Adrenal gland (tissue), 9 donors: ENCODE measurements at regions not wholly inside any gene's neighbourhood (a gene's known extent, or its start where the extent isn't known, plus 50 kb on each side); places are given as distances from the start of the nearest gene placed in this dataset.

Experiments used
- DNase-seq, 7 donors: peaks; one replicate each; pipeline ENCODE4 v3.0.0-alpha.2; 2019 to 2020
- H3K27ac ChIP-seq, 5 donors: fragments of 200-600 bp; sonication (generic) in 4 of 5; 1 replicate in 3 of 5; 2 replicates in 2 of 5; pipeline versions ENCODE4 v1.5.1 to v1.8.0; 2016 to 2020; ENCODE audit warnings: mild to moderate bottlenecking in 1 of 5
- H3K27me3 ChIP-seq: fragments of 200-600 bp; 2 replicates; pipeline ENCODE4 v1.8.0; 2021
- H3K36me3 ChIP-seq, 2 donors: fragments of 200-600 bp; replicated peaks in 1 of 2; 1 replicate in 1 of 2; 2 replicates in 1 of 2; pipeline versions ENCODE4 v1.5.1 to v1.8.0; 2018 to 2022
- H3K4me1 ChIP-seq, 2 donors: fragments of 200-600 bp; replicated peaks in 1 of 2; 1 replicate in 1 of 2; 2 replicates in 1 of 2; pipeline versions ENCODE4 v1.5.1 to v1.8.0; 2018 to 2021
- H3K4me3 ChIP-seq, 4 donors: fragments of 200-600 bp; sonication (generic) in 3 of 4; one replicate each; pipeline ENCODE4 v1.5.1; 2016 to 2018
- H3K9me3 ChIP-seq, 3 donors: fragments of 200-600 bp; sonication (generic) in 1 of 3; replicated peaks in 1 of 3; 1 replicate in 2 of 3; 2 replicates in 1 of 3; pipeline versions ENCODE4 v1.5.1 to v1.8.0; 2016 to 2021
- CTCF ChIP-seq, 6 experiments: fragments of 450-650 bp in 4 of 6; fragments of 200-600 bp in 2 of 6; sonication (generic) in 1 of 6; IDR thresholded peaks; 1 replicate in 5 of 6; 2 replicates in 1 of 6; pipeline versions ENCODE4 v1.5.1 to v1.8.0; 2016 to 2021; ENCODE audit warnings: antibody characterized with exemption in 6 of 6, mild to moderate bottlenecking in 2 of 6, moderate library complexity in 1 of 6
- POLR2A ChIP-seq, 2 donors: fragments of 450-650 bp; IDR thresholded peaks; one replicate each; pipeline ENCODE4 v1.6.1; 2017; ENCODE audit warnings: antibody characterized with exemption in 2 of 2, mild to moderate bottlenecking in 2 of 2, moderate library complexity in 1 of 2
- WGBS, 4 donors: extraction: QIAGEN DNeasy Blood & Tissue Kit in 2 of 4; methylation state at CpG; one replicate each; pipeline versions ENCODE4 v1.1.5 to v1.1.7; 2013 to 2017; 5-methylcytosine and 5-hydroxymethylcytosine counted together
- intact Hi-C, 2 donors: fragments of 100-400 bp; cut with DNase I; formaldehyde crosslinking; loops; one replicate each; pipeline versions ENCODE4 v1.14.1 to v1.15.0; 2022 to 2023
- donor health status: healthy with polysubstance abuse.
- donor health status: Bipolar disorder and iron deficiency.
- donor health status: DM: yes; HTN: yes; CAD: no.
- donor health status: DM: no; HTN: no; CAD: no.
- donor health status: DM: no; HTN: no; CAD: no.

- intact Hi-C loops: no loop called here
- H3K27ac ChIP-seq: no peak overlapping the region
- WGBS, 4 donors: 57 to 77% (median 63%) methylated on average over 1 of the region's 1 CpG
- TF ChIP-seq CTCF (IDR thresholded peaks at IDR 0.05) (no peak), POLR2A (IDR thresholded peaks at IDR 0.05) (no peak)
- no peaks in the 10 kb centered on the region for H3K9me3 ChIP-seq
- no peaks in the 10 kb centered on the region for H3K36me3 ChIP-seq
- DNase-seq: no peak
- H3K4me1 ChIP-seq: no peaks in the 10 kb centered on the region
- no peak overlapping the region for H3K4me3 ChIP-seq
- H3K27me3 ChIP-seq: no peaks in the 10 kb centered on the region
These were observed 781.4 kb downstream of the QKI start for GRCh38 chr6:164195942-164196281.

- no peaks in the 10 kb centered on the region for H3K9me3 ChIP-seq
- no peak overlapping the region for H3K27ac ChIP-seq
- DNase-seq: peak in 2 of 7 donors; percentile 7 to 22
- WGBS, 4 donors: 49 to 57% (median 53%) methylated on average over 6 of the region's 6 CpGs
- no peaks in the 10 kb centered on the region for H3K4me1 ChIP-seq
- intact Hi-C loops: no loop called here
- TF ChIP-seq CTCF (IDR thresholded peaks at IDR 0.05) (no peak), POLR2A (IDR thresholded peaks at IDR 0.05) (no peak)
- H3K4me3 ChIP-seq: no peak overlapping the region
- H3K27me3 ChIP-seq: no peaks in the 10 kb centered on the region
- H3K36me3 ChIP-seq: no peaks in the 10 kb centered on the region
These were observed 780.9 kb downstream of the QKI start for GRCh38 chr6:164195278-164195941.

- intact Hi-C loops: no loop called here
- TF ChIP-seq CTCF (IDR thresholded peaks at IDR 0.05): no peak
- TF ChIP-seq POLR2A (IDR thresholded peaks at IDR 0.05): no peak
- 70 to 87% (median 82%) methylated on average over 4 of the region's 4 CpGs for WGBS, 4 donors
- Histone ChIP-seq H3K27me3 (no peaks in the 10 kb centered on the region), H3K4me3 (no peak overlapping the region), H3K36me3 (no peaks in the 10 kb centered on the region), H3K9me3 (no peaks in the 10 kb centered on the region), H3K4me1 (no peaks in the 10 kb centered on the region), H3K27ac (no peak overlapping the region)
- DNase-seq: no peak
These were observed 774.3 kb downstream of the QKI start for GRCh38 chr6:164188861-164189260.

GRCh38 chr6:164185471-164185871 lies 771.0 kb downstream of the QKI start:
- intact Hi-C loops: no loop called here
- Histone ChIP-seq H3K27ac (no peak overlapping the region), H3K27me3 (peaks cover 3% of the 10 kb centered on the region), H3K36me3 (no peaks in the 10 kb centered on the region), H3K4me3 (no peak overlapping the region), H3K4me1 (no peaks in the 10 kb centered on the region), H3K9me3 (no peaks in the 10 kb centered on the region)
- WGBS, 4 donors: 47 to 67% (median 60%) methylated on average over 6 to 7 of the region's 7 CpGs
- TF ChIP-seq CTCF (IDR thresholded peaks at IDR 0.05) (no peak), POLR2A (IDR thresholded peaks at IDR 0.05) (no peak)
- no peak for DNase-seq
